Memory B cell (primary cell): ENCODE measurements at regions not wholly inside any gene's neighbourhood (a gene's known extent, or its start where the extent isn't known, plus 50 kb on each side); places are given as distances from the start of the nearest gene placed in this dataset.

Experiments used
- ATAC-seq: fragments of 150-1000 bp; cut with Tn5 transposase; 2 replicates; pipeline ENCODE4 v1.10.0; 2021; ENCODE audit warnings: low read depth, mild to moderate bottlenecking, moderate library complexity
- DNase-seq, 2 donors: peaks; one replicate each; pipeline ENCODE4 v3.0.0; 2022; ENCODE audit warnings: low spot score in 2 of 2
- H3K27ac Mint-ChIP-seq: one replicate; pipeline ENCODE4 v1.8.0; 2022; ENCODE audit warnings: mild to moderate bottlenecking, moderate library complexity, mixed read lengths
- H3K27me3 Mint-ChIP-seq: one replicate; pipeline ENCODE4 v1.8.0; 2022; ENCODE audit warnings: mixed read lengths
- H3K36me3 Mint-ChIP-seq: one replicate; pipeline ENCODE4 v1.8.0; 2022; ENCODE audit warnings: mild to moderate bottlenecking, mixed read lengths
- H3K4me1 Mint-ChIP-seq: one replicate; pipeline ENCODE4 v1.8.0; 2022; ENCODE audit warnings: mixed read lengths
- H3K4me3 Mint-ChIP-seq: one replicate; pipeline ENCODE4 v1.8.0; 2022; ENCODE audit warnings: mild to moderate bottlenecking, moderate library complexity, mixed read lengths
- H3K9me3 Mint-ChIP-seq: one replicate; pipeline ENCODE4 v1.8.0; 2022; ENCODE audit warnings: mixed read lengths

DNA sequence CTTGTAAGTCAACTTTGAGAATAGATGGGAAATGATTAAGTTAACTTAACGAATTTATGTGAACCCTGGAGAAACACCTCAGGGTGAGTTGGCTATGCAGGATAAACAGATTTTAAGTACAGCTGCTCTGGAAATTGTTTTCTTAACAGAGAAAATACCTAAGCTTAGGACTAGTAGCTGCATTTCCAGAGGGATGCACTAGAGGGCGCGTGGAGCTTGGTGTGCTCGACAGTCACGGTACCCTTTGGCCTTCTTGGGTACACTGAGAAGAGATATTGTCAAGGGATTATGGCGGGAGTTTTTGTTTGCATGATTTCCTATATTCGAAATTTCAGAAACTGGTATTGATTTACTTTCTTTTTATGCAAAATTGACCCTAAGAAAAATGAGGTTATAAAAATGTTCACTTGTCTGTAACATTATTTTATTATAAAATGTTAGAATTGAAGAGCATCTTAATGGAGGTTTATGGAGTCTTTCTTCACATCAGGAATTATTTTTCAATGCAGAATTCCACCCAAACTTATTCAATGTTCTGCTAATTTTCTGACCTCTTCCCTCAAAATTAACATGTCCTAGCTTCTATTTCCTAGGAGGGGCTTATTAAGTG is 58.4 kb upstream of the MYO3A start:
- DNase-seq (peak; percentile 50 to 56), ATAC-seq (peak; percentile 60)
- H3K4me1 Mint-ChIP-seq, result no peaks in the 10 kb centered on the region
- no peak overlapping the region for H3K27ac Mint-ChIP-seq
- H3K36me3 Mint-ChIP-seq, result no peaks in the 10 kb centered on the region
- no peaks in the 10 kb centered on the region for H3K9me3 Mint-ChIP-seq
- no peak overlapping the region for H3K4me3 Mint-ChIP-seq
- H3K27me3 Mint-ChIP-seq, result peaks cover 2% of the 10 kb centered on the region

DNA sequence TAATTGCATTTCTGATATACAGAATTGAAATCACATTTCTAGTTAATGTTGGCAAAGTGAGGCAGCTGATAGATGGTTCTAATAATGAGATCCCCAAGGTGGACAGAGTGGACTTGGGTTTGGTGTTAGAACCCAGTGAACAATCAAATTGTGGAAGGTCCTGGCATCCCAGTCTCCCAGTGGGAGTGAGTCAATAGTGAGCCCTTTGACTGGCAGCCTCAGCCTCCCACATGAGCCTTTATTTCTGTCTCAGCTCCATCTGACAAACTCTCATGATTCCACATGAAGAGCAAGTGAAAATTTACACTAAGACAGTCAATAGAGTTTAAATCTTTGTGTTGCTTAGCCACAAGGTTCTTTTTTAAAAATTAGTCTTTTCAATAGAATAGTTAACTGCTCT is 56.7 kb upstream of the MYO3A start:
- no peaks in the 10 kb centered on the region for H3K4me1 Mint-ChIP-seq
- no peak for ATAC-seq
- no peaks in the 10 kb centered on the region for H3K9me3 Mint-ChIP-seq

More for the DNA sequence above, 56.7 kb upstream of the MYO3A start:
- DNase-seq, result no peak
- Mint-ChIP-seq H3K27me3 (peaks cover 4% of the 10 kb centered on the region), H3K36me3 (peaks cover 2% of the 10 kb centered on the region), H3K27ac (no peak overlapping the region), H3K4me3 (no peak overlapping the region)
